BLaER1 treated with 17β-estradiol and CSF1 and Interleukin-3, amounts not matched to agents 10 nM and 100 nM (cell line): ENCODE measurements at regions not wholly inside any gene's neighbourhood (a gene's known extent, or its start where the extent isn't known, plus 50 kb on each side); places are given as distances from the start of the nearest gene placed in this dataset.

ENCODE experiments used
- H3K27ac ChIP-seq, 11 experiments: shearing (Covaris generic); formaldehyde crosslinking; 2 replicates each; pipeline ENCODE4 v1.8.1; 2022
- H3K27me3 ChIP-seq, 11 experiments: shearing (Covaris generic); formaldehyde crosslinking; 2 replicates each; pipeline ENCODE4 v1.8.1; 2022
- H3K36me3 ChIP-seq, 11 experiments: shearing (Covaris generic); formaldehyde crosslinking; 2 replicates each; pipeline ENCODE4 v1.8.1; 2022
- H3K4me1 ChIP-seq, 10 experiments: shearing (Covaris generic); formaldehyde crosslinking; 2 replicates each; pipeline ENCODE4 v1.8.1; 2022
- H3K4me2 ChIP-seq, 11 experiments: shearing (Covaris generic); formaldehyde crosslinking; 2 replicates each; pipeline ENCODE4 v1.8.1; 2022
- H3K4me3 ChIP-seq, 10 experiments: shearing (Covaris generic); formaldehyde crosslinking; 2 replicates each; pipeline ENCODE4 v1.8.1; 2022
- H3K9ac ChIP-seq, 11 experiments: shearing (Covaris generic); formaldehyde crosslinking; 2 replicates each; pipeline ENCODE4 v1.8.1; 2022
- H3K9me3 ChIP-seq, 11 experiments: shearing (Covaris generic); formaldehyde crosslinking; replicated peaks in 1 of 11; 2 replicates each; pipeline ENCODE4 v1.8.1; 2022
- H4K20me1 ChIP-seq, 11 experiments: shearing (Covaris generic); formaldehyde crosslinking; 2 replicates each; pipeline ENCODE4 v1.8.1; 2022
- Cebpa-rat ChIP-seq, 11 experiments: shearing (Covaris generic); IDR thresholded peaks; 2 replicates each; pipeline ENCODE4 v1.8.1; 2022

GRCh38 chr13:76222511-76222910, 586.4 kb downstream of the LMO7 start:
- no peaks in the 10 kb centered on the region for H3K9me3 ChIP-seq
- no peak overlapping the region for H3K4me3 ChIP-seq
- TF ChIP-seq Cebpa-rat (IDR thresholded peaks at IDR 0.05): no peak
- H3K9ac ChIP-seq: no peak overlapping the region
- no peaks in the 10 kb centered on the region for H3K4me1 ChIP-seq
- no peaks in the 10 kb centered on the region for H4K20me1 ChIP-seq
- H3K27me3 ChIP-seq: no peaks in the 10 kb centered on the region
- no peak overlapping the region for H3K4me2 ChIP-seq
- no peak overlapping the region for H3K27ac ChIP-seq
- no peaks in the 10 kb centered on the region for H3K36me3 ChIP-seq

- Histone ChIP-seq H3K27ac (no peak overlapping the region), H3K9me3 (no peaks in the 10 kb centered on the region; a peak in 1 of 22 replicates), H3K4me3 (no peak overlapping the region), H3K4me2 (no peak overlapping the region), H3K4me1 (peaks cover 12 to 19% (median 16%) of the 10 kb centered on the region in 10 experiments), H3K27me3 (no peaks in the 10 kb centered on the region), H3K9ac (no peak overlapping the region), H4K20me1 (no peaks in the 10 kb centered on the region), H3K36me3 (no peaks in the 10 kb centered on the region)
- TF ChIP-seq Cebpa-rat (IDR thresholded peaks at IDR 0.05): no peak
Measured at GRCh38 chr13:76216729-76217128, 580.6 kb downstream of the LMO7 start.

GRCh38 chr13:76214001-76214400, 577.9 kb downstream of the LMO7 start:
- no peak overlapping the region for H3K9ac ChIP-seq
- peak overlapping the region in 7 of 11 experiments; percentile 41 to 62 (median 46); a peak in 13 of 22 replicates for H3K4me2 ChIP-seq
- H4K20me1 ChIP-seq: no peaks in the 10 kb centered on the region
- H3K36me3 ChIP-seq: no peaks in the 10 kb centered on the region
- no peak overlapping the region for H3K4me3 ChIP-seq
- TF ChIP-seq Cebpa-rat (IDR thresholded peaks at IDR 0.05): no peak
- no peaks in the 10 kb centered on the region for H3K27me3 ChIP-seq
- peaks cover 12 to 19% (median 16%) of the 10 kb centered on the region in 10 experiments for H3K4me1 ChIP-seq
- H3K9me3 ChIP-seq: peaks cover 0 to 4% (median 0%) of the 10 kb centered on the region in 11 experiments; a peak in 1 of 22 replicates
- peak overlapping the region in 4 of 11 experiments; percentile 11 to 47 (median 30); a peak in 4 of 22 replicates for H3K27ac ChIP-seq

- peaks cover 12 to 19% (median 16%) of the 10 kb centered on the region in 10 experiments for H3K4me1 ChIP-seq
- H4K20me1 ChIP-seq: no peaks in the 10 kb centered on the region
- H3K27ac ChIP-seq: peak overlapping the region in 4 of 11 experiments; percentile 11 to 47 (median 30); a peak in 4 of 22 replicates
- H3K9me3 ChIP-seq: peaks cover 0 to 4% (median 0%) of the 10 kb centered on the region in 11 experiments; a peak in 1 of 22 replicates
- H3K4me3 ChIP-seq: no peak overlapping the region
- H3K36me3 ChIP-seq: no peaks in the 10 kb centered on the region
- no peaks in the 10 kb centered on the region for H3K27me3 ChIP-seq
- H3K4me2 ChIP-seq: peak overlapping the region in 10 of 11 experiments; percentile 17 to 62 (median 46); a peak in 18 of 22 replicates
- no peak for TF ChIP-seq Cebpa-rat (IDR thresholded peaks at IDR 0.05)
- H3K9ac ChIP-seq: no peak overlapping the region
Measured at GRCh38 chr13:76213423-76213904, 577.3 kb downstream of the LMO7 start.

DNA sequence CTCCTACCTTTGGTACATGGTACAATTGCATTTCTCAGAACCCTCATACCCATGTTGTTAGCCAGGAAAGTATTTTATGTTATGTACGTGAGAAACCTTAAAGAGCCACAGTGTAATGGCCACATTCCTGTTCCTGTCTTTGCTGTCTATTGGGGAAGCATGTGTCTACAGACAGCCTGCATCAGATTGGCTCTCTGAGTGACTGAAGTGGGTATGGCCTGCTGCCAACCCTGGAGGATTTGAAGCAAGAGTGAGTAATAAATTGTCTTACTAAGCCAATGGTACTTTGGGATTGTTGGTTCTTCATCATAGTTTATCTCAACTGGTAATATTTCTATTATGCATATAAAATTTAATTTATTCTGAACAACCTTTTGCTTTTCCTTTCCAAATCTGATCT, 574.1 kb downstream of the LMO7 start:
- peaks cover 12 to 19% (median 16%) of the 10 kb centered on the region in 10 experiments for H3K4me1 ChIP-seq
- no peaks in the 10 kb centered on the region for H4K20me1 ChIP-seq
- no peak overlapping the region for H3K9ac ChIP-seq
- no peak overlapping the region for H3K4me2 ChIP-seq
- H3K27ac ChIP-seq: no peak overlapping the region
- no peak overlapping the region for H3K4me3 ChIP-seq
- H3K9me3 ChIP-seq: peaks cover 0 to 4% (median 0%) of the 10 kb centered on the region in 11 experiments; a peak in 1 of 22 replicates
- H3K27me3 ChIP-seq: no peaks in the 10 kb centered on the region
- H3K36me3 ChIP-seq: no peaks in the 10 kb centered on the region
- no peak for TF ChIP-seq Cebpa-rat (IDR thresholded peaks at IDR 0.05)

- no peak overlapping the region for H3K9ac ChIP-seq
- H4K20me1 ChIP-seq: no peaks in the 10 kb centered on the region
- H3K9me3 ChIP-seq: no peaks in the 10 kb centered on the region
- no peaks in the 10 kb centered on the region for H3K4me1 ChIP-seq
- H3K27me3 ChIP-seq: no peaks in the 10 kb centered on the region
- no peaks in the 10 kb centered on the region for H3K36me3 ChIP-seq
- no peak overlapping the region for H3K4me3 ChIP-seq
- TF ChIP-seq Cebpa-rat (IDR thresholded peaks at IDR 0.05): no peak
- no peak overlapping the region for H3K27ac ChIP-seq
- no peak overlapping the region for H3K4me2 ChIP-seq
Measured at GRCh38 chr13:76198568-76199163, 562.5 kb downstream of the LMO7 start.

GRCh38 chr13:76189882-76190519, 553.9 kb downstream of the LMO7 start:
- Histone ChIP-seq H3K9me3 (peaks cover 5 to 10% (median 7%) of the 10 kb centered on the region in 11 experiments; a peak in 13 of 22 replicates), H3K27me3 (no peaks in the 10 kb centered on the region), H3K4me3 (no peak overlapping the region), H3K9ac (no peak overlapping the region), H4K20me1 (no peaks in the 10 kb centered on the region), H3K27ac (no peak overlapping the region), H3K4me2 (no peak overlapping the region), H3K36me3 (no peaks in the 10 kb centered on the region), H3K4me1 (no peaks in the 10 kb centered on the region)
- no peak for TF ChIP-seq Cebpa-rat (IDR thresholded peaks at IDR 0.05)

- H3K27me3 ChIP-seq: no peaks in the 10 kb centered on the region
Measured at GRCh38 chr13:76175961-76176725, 540.0 kb downstream of the LMO7 start.

GRCh38 chr13:76168661-76169060, 532.5 kb downstream of the LMO7 start:
- Histone ChIP-seq H3K9me3 (peaks cover 0 to 11% (median 1%) of the 10 kb centered on the region in 11 experiments; a peak in 6 of 22 replicates), H3K9ac (no peak overlapping the region), H3K4me1 (no peaks in the 10 kb centered on the region)

More at GRCh38 chr13:76175961-76176725, 540.0 kb downstream of the LMO7 start:
- peaks cover 0 to 20% (median 6%) of the 10 kb centered on the region in 11 experiments; a peak in 10 of 22 replicates for H3K9me3 ChIP-seq
- H3K9ac ChIP-seq: no peak overlapping the region
- H3K27ac ChIP-seq: no peak overlapping the region
- TF ChIP-seq Cebpa-rat (IDR thresholded peaks at IDR 0.05): no peak
- H4K20me1 ChIP-seq: no peaks in the 10 kb centered on the region
- no peak overlapping the region for H3K4me2 ChIP-seq
- H3K4me3 ChIP-seq: no peak overlapping the region
- H3K36me3 ChIP-seq: no peaks in the 10 kb centered on the region
- H3K4me1 ChIP-seq: no peaks in the 10 kb centered on the region

More at GRCh38 chr13:76168661-76169060, 532.5 kb downstream of the LMO7 start:
- no peaks in the 10 kb centered on the region for H3K36me3 ChIP-seq
- no peak overlapping the region for H3K4me3 ChIP-seq
- no peak overlapping the region for H3K27ac ChIP-seq
- H3K4me2 ChIP-seq: no peak overlapping the region
- no peaks in the 10 kb centered on the region for H4K20me1 ChIP-seq
- H3K27me3 ChIP-seq: no peaks in the 10 kb centered on the region
- TF ChIP-seq Cebpa-rat (IDR thresholded peaks at IDR 0.05): no peak
